ENCODE measurements at regions not wholly inside any gene's neighbourhood (a gene's known extent, or its start where the extent isn't known, plus 50 kb on each side); places are given as distances from the start of the nearest gene placed in this dataset.
A peak's percentile ranks its signal among the peaks of the same experiment; 100 is the strongest.

GRCh38 chr13:21949818-21950429 lies 279.1 kb downstream of the FGF9 start:
- no peak for DNase-seq (ENCODE audit: low read depth in 4 of 4, low spot score in 3 of 4)

GRCh38 chr13:21956666-21957065 lies 285.8 kb downstream of the FGF9 start:
- DNase-seq (ENCODE audit: low read depth in 4 of 4, low spot score in 3 of 4) = no peak

GRCh38 chr13:21957833-21958232 lies 287.0 kb downstream of the FGF9 start:
- DNase-seq (ENCODE audit: low read depth in 4 of 4, low spot score in 3 of 4) = no peak

GRCh38 chr13:21960108-21960507 lies 289.2 kb downstream of the FGF9 start:
- no peak for DNase-seq (ENCODE audit: low read depth in 4 of 4, low spot score in 3 of 4)

- no peak for DNase-seq (ENCODE audit: low read depth in 4 of 4, low spot score in 3 of 4)
These were observed 293.8 kb downstream of the FGF9 start for GRCh38 chr13:21964686-21965085.

- DNase-seq (ENCODE audit: low read depth in 4 of 4, low spot score in 3 of 4) = no peak
These were observed 294.2 kb downstream of the FGF9 start for GRCh38 chr13:21965095-21965494.

GRCh38 chr13:21966014-21966413 lies 295.1 kb downstream of the FGF9 start:
- DNase-seq (ENCODE audit: low read depth in 4 of 4, low spot score in 3 of 4) = no peak

GRCh38 chr13:21967871-21968270 lies 297.0 kb downstream of the FGF9 start:
- DNase-seq (ENCODE audit: low read depth in 4 of 4, low spot score in 3 of 4) = no peak

DNA sequence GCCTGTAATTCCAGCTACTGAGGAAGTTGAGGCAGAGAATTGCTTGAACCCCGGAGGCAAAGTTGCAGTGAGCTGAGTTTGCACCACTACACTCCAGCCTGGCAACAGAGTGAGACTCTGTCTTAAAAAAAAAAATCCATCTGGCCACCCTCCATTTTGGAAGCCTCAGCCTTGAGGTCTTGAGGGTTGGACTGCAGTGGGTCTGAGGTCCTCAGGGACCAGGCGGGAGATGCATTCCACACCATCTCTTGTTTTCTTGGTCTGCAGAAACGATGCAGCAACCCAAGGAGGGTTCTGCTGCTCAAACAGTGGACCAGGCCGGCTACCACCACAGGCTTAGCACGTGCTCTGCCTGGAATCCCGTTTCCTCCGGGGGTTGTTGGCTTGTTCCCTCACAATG lies 299.3 kb downstream of the FGF9 start:
- DNase-seq (ENCODE audit: low read depth in 4 of 4, low spot score in 3 of 4) = no peak

DNA sequence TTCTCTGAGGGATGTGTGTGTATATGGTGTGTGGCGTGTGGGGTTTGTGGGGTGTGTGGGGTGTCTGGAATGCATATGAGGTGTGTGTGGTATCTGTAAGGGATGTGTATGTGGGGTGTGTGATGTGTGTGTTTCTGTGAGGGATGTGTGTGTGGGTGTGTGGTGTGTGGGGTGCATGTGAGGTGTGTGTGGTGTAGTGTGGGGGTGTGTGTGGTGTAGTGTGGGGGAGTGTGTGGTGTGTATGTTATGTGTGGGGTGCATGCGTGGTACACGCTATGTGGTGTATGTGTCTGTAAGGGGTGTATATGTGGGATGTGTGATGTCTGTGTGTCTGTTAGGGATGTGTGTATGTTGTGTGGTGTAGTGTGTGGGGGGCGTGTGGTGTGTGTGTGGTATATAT lies 300.0 kb downstream of the FGF9 start:
- no peak for DNase-seq (ENCODE audit: low read depth in 4 of 4, low spot score in 3 of 4)

DNA sequence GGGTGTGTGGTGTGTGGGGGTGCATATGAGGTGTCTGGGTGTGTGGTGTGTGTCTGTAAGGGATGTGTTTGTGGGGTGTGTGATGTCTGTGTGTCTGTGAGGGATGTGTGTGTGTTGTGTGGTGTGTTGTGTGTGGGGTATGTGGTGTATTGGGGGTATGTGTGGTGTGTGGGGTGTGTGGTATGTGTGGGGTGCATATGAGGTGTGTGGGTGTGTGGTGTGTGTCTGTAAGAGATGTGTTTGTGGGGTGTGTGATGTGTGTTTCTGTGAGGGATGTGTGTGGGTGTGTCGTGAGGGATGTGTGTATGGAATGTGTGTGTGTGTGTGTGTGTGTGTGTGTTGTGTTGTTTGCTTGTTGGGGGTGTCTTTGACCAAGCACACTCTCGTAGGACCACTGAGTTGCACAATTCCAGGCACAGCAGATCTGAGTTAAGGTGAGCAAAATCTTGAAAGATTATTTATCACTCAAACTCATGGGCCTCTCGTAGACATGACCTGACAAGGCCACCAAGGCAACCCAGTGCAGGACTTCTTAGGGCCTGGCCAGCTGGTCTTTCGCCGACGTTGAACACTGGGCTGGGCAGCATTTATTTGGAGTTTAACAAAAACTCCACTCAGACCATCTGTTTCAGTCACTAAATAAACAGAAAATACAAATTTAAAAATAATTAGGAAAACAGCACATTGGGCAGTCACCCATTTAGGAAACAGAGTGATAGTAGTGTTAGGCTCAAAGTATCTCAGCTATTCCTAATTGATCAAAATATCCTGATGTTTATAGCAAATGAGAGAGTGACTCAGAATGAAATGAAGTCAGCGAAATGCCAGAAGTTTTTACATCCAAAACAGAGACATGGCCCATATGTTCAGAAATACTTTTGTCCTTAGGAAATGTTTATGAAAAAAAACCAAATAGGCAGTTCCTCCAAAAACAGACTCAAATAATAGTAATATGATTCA lies 301.1 kb downstream of the FGF9 start:
- peak in 3 of 4 donors; percentile 27 to 40 (median 30) for DNase-seq (ENCODE audit: low read depth in 4 of 4, low spot score in 3 of 4)

- DNase-seq (ENCODE audit: low read depth in 4 of 4, low spot score in 3 of 4) = no peak
These were observed 302.7 kb downstream of the FGF9 start for GRCh38 chr13:21973437-21974125.

- no peak for DNase-seq (ENCODE audit: low read depth in 4 of 4, low spot score in 3 of 4)
These were observed 303.9 kb downstream of the FGF9 start for GRCh38 chr13:21974741-21975140.

DNA sequence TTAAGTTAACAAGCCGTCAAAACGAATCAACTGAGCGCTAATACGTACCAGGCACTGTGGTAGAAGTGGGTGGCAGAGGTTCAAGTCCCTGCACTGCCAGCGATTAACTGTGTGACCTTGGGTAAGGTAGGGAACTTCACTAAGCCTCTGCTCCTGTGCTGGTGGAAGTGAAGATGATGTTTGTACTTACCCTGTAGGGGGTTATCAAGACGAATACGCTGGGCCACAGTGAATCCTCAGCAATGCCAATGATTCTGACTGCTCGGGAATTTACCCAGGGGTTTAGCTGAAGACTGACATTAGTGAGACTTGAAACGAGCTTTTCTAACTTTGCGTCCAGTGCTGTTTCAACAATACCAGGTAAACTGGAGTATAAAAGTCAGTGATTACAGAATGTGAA lies 305.3 kb downstream of the FGF9 start:
- DNase-seq (ENCODE audit: low read depth in 4 of 4, low spot score in 3 of 4) = no peak

GRCh38 chr13:21979161-21979806 lies 308.4 kb downstream of the FGF9 start:
- no peak for DNase-seq (ENCODE audit: low read depth in 4 of 4, low spot score in 3 of 4)

DNA sequence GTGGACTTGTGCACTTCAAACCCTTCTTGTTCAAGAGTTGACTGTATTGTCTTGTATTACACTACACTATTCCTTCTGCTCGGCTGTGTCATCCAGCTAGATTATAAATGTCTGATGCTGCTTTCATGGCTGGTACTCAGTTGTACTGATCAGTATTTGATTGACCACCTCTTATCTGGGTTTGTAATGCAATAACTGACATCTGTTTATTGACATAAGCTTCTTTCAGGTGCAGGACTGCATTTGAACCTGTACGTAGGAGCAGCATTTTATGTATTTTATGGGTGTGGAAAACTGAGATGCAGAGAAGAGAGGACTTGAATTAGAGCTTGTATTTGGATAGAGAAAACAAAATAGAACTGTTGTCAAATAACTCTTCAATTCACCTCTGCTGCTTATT lies 309.2 kb downstream of the FGF9 start:
- no peak for DNase-seq (ENCODE audit: low read depth in 4 of 4, low spot score in 3 of 4)

- no peak for DNase-seq (ENCODE audit: low read depth in 4 of 4, low spot score in 3 of 4)
These were observed 313.3 kb downstream of the FGF9 start for GRCh38 chr13:21984156-21984555.

GRCh38 chr13:21986602-21987001 lies 315.7 kb downstream of the FGF9 start:
- DNase-seq (ENCODE audit: low read depth in 4 of 4, low spot score in 3 of 4) = peak in 2 of 4 donors; percentile 12

GRCh38 chr13:21987793-21988192 lies 316.9 kb downstream of the FGF9 start:
- DNase-seq (ENCODE audit: low read depth in 4 of 4, low spot score in 3 of 4) = no peak

GRCh38 chr13:21988624-21989023 lies 317.8 kb downstream of the FGF9 start:
- no peak for DNase-seq (ENCODE audit: low read depth in 4 of 4, low spot score in 3 of 4)

- no peak for DNase-seq (ENCODE audit: low read depth in 4 of 4, low spot score in 3 of 4)
These were observed 325.2 kb downstream of the FGF9 start for GRCh38 chr13:21996049-21996448.

Measured in left renal pelvis (tissue), 4 donors.